Keratinocyte (primary cell): ENCODE measurements at regions not wholly inside any gene's neighbourhood (a gene's known extent, or its start where the extent isn't known, plus 50 kb on each side); places are given as distances from the start of the nearest gene placed in this dataset.

Source experiments
- DNase-seq: peaks from one replicate; pipeline ENCODE4 v3.0.0-alpha.2; 2011; ENCODE audit warnings: low read depth, missing footprints, low spot score
- FAIRE-seq: peaks from 2 replicates; lab custom pipeline; 2011; peaks lifted over from hg19 to GRCh38; lab: Jason Lieb, UNC
- H2AFZ ChIP-seq: 2 replicates; pipeline ENCODE4 v1.6.0; 2012; ENCODE audit warnings: low read length, control low read depth, inconsistent platforms; ENCODE audit not compliant: control insufficient read depth
- H3K27ac ChIP-seq: 2 replicates; pipeline ENCODE4 v1.5.1; 2011; ENCODE audit warnings: low read length; ENCODE audit not compliant: control insufficient read depth, insufficient read depth
- H3K27me3 ChIP-seq: 3 replicates; pipeline ENCODE4 v1.6.0; 2011; ENCODE audit warnings: low read length; ENCODE audit not compliant: control insufficient read depth, insufficient read depth; ENCODE audit errors: extremely low read depth
- H3K36me3 ChIP-seq, 2 experiments: 2 replicates in 1 of 2; 3 replicates in 1 of 2; pipeline ENCODE4 v1.5.1; 2011; ENCODE audit warnings: low read length in 2 of 2, mild to moderate bottlenecking in 1 of 2; ENCODE audit not compliant: control insufficient read depth in 2 of 2, insufficient read depth in 2 of 2; ENCODE audit errors: extremely low read depth in 1 of 2
- H3K4me1 ChIP-seq: 3 replicates; pipeline ENCODE4 v1.5.1; 2011; ENCODE audit warnings: low read length; ENCODE audit not compliant: control insufficient read depth, insufficient read depth; ENCODE audit errors: extremely low read depth
- H3K4me2 ChIP-seq: 3 replicates; pipeline ENCODE4 v1.6.0; 2011; ENCODE audit warnings: low read depth, low read length; ENCODE audit not compliant: control insufficient read depth, insufficient read depth; ENCODE audit errors: extremely low read depth
- H3K4me3 ChIP-seq, 3 experiments: fragments of 200-600 bp in 1 of 3; sonication (generic) in 1 of 3; 2 replicates in 2 of 3; 3 replicates in 1 of 3; pipeline ENCODE4 v1.5.1; 2011 to 2016; ENCODE audit warnings: low read length in 3 of 3, mild to moderate bottlenecking in 3 of 3, control low read depth in 2 of 3, inconsistent platforms in 1 of 3, low read depth in 1 of 3, mixed read lengths in 1 of 3, mixed run types in 1 of 3, moderate library complexity in 1 of 3; ENCODE audit not compliant: control insufficient read depth in 2 of 3, insufficient read depth in 2 of 3; ENCODE audit errors: extremely low read depth in 1 of 3
- H3K79me2 ChIP-seq: 2 replicates; pipeline ENCODE4 v1.6.0; 2012; ENCODE audit warnings: low read length; ENCODE audit not compliant: control insufficient read depth, insufficient read depth
- H3K9ac ChIP-seq: 3 replicates; pipeline ENCODE4 v1.6.0; 2011; ENCODE audit warnings: low read length; ENCODE audit not compliant: control insufficient read depth, insufficient read depth; ENCODE audit errors: extremely low read depth
- H3K9me1 ChIP-seq: 3 replicates; pipeline ENCODE4 v1.6.0; 2011; ENCODE audit warnings: low read length; ENCODE audit not compliant: control insufficient read depth, insufficient read depth; ENCODE audit errors: extremely low read depth
- H3K9me3 ChIP-seq: 2 replicates; pipeline ENCODE4 v1.5.1; 2012; ENCODE audit warnings: low read depth, low read length; ENCODE audit not compliant: control insufficient read depth
- H4K20me1 ChIP-seq: 3 replicates; pipeline ENCODE4 v1.6.0; 2011; ENCODE audit warnings: low read length; ENCODE audit not compliant: control insufficient read depth, insufficient read depth; ENCODE audit errors: extremely low read depth
- CTCF ChIP-seq, 3 experiments: IDR thresholded peaks in 1 of 3; conservative IDR thresholded peaks in 1 of 3; optimal IDR thresholded peaks in 1 of 3; 2 replicates in 2 of 3; 3 replicates in 1 of 3; pipeline versions ENCODE3 to v1.5.1; 2011; ENCODE audit warnings: low read length in 3 of 3, mild to moderate bottlenecking in 3 of 3, moderate library complexity in 2 of 3, control low read depth in 1 of 3, inconsistent platforms in 1 of 3; ENCODE audit not compliant: insufficient read depth in 2 of 3; ENCODE audit errors: extremely low read depth in 1 of 3
- EZH2 ChIP-seq: IDR thresholded peaks from one replicate; pipeline ENCODE4 v1.6.1; 2012; ENCODE audit warnings: inconsistent platforms, mild to moderate bottlenecking, low read length, moderate library complexity
- dilution Hi-C: fragments of 300-500 bp; cut with MboI; formaldehyde crosslinking; loops from one replicate; pipeline ENCODE4 v1.7.0; 2020; ENCODE audit warnings: low sequenced_read_pairs; ENCODE audit not compliant: extremely low pct_ligation_motif_present

- Histone ChIP-seq H3K4me2 (no peak overlapping the region), H3K36me3 (peaks cover 5 to 6% of the 10 kb centered on the region in 2 experiments), H3K9me3 (no peaks in the 10 kb centered on the region), H3K9ac (no peak overlapping the region), H3K4me1 (peaks cover 3% of the 10 kb centered on the region), H3K27ac (no peak overlapping the region), H3K4me3 (no peak overlapping the region), H3K9me1 (no peaks in the 10 kb centered on the region), H3K27me3 (no peaks in the 10 kb centered on the region), H3K79me2 (peaks cover 94% of the 10 kb centered on the region), H4K20me1 (peaks cover 45% of the 10 kb centered on the region), H2AFZ (no peak overlapping the region)
- FAIRE-seq (no peak), DNase-seq (no peak)
- dilution Hi-C loops = no loop called here
- no peak for TF ChIP-seq CTCF (optimal IDR thresholded peaks at IDR 0.05 in 1 of 3, IDR thresholded peaks at IDR 0.05 in 1 of 3, conservative IDR thresholded peaks at IDR 0.05 in 1 of 3; ENCODE audit: extremely low read depth in 1 of 3, insufficient read depth in 2 of 3, low read length in 3 of 3)
- TF ChIP-seq EZH2 = no peak
These were observed 444.2 kb downstream of the SOX9 start for GRCh38 chr17:72565006-72565405.

GRCh38 chr17:72565758-72566157, 444.9 kb downstream of the SOX9 start:
- no peaks in the 10 kb centered on the region for H3K27me3 ChIP-seq
- H3K4me1 ChIP-seq = no peaks in the 10 kb centered on the region
- no peak for FAIRE-seq
- peaks cover 44% of the 10 kb centered on the region for H4K20me1 ChIP-seq
- no peak overlapping the region for H2AFZ ChIP-seq
- dilution Hi-C loops = no loop called here
- no peaks in the 10 kb centered on the region for H3K9me1 ChIP-seq
- no peak overlapping the region for H3K4me3 ChIP-seq
- no peaks in the 10 kb centered on the region for H3K9me3 ChIP-seq
- no peak overlapping the region for H3K4me2 ChIP-seq
- H3K9ac ChIP-seq = no peak overlapping the region
- H3K79me2 ChIP-seq = peaks cover 94% of the 10 kb centered on the region
- H3K27ac ChIP-seq = no peak overlapping the region
- DNase-seq = no peak
- H3K36me3 ChIP-seq = peaks cover 5 to 10% of the 10 kb centered on the region in 2 experiments
- no peak for TF ChIP-seq CTCF (optimal IDR thresholded peaks at IDR 0.05 in 1 of 3, IDR thresholded peaks at IDR 0.05 in 1 of 3, conservative IDR thresholded peaks at IDR 0.05 in 1 of 3; ENCODE audit: extremely low read depth in 1 of 3, insufficient read depth in 2 of 3, low read length in 3 of 3)
